Epithelial cell of proximal tubule (primary cell): ENCODE measurements at regions not wholly inside any gene's neighbourhood (a gene's known extent, or its start where the extent isn't known, plus 50 kb on each side); places are given as distances from the start of the nearest gene placed in this dataset.
"Not testable (repeated sequence)": the region's sequence is repeated elsewhere in the genome, so short reads cannot be mapped to it uniquely, and the experiment has no call there.

ENCODE experiments used
- DNase-seq: peaks from one replicate; pipeline ENCODE4 v3.0.0-alpha.2; 2011; ENCODE audit warnings: low read depth
- H3K4me3 ChIP-seq: 2 replicates; pipeline ENCODE4 v1.5.1; 2011; ENCODE audit warnings: low read depth, mild to moderate bottlenecking, low read length
- CTCF ChIP-seq: conservative IDR thresholded peaks from 2 replicates; pipeline ENCODE4 v1.5.1; 2012; ENCODE audit warnings: low read depth, mild to moderate bottlenecking, low read length

DNA sequence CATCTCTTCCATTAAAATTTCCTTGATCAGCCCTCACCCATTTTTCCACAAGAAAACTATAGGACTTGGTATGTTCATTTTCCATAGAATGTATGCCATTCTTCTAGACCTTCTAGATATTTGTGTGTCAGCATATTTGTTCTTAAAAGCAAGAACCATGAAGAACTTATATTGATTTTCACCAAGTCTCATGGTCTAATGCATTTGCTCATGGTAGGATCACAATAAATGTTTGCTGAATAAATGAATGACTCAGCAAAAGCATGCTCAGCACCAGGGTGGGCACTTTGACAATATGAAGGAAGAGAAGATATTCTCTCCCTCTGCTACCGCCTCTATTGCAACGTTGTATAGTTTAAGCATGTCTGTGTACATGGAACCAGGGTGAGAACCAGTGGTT is 805.5 kb upstream of the SLC35B3 start:
- DNase-seq: no peak
- H3K4me3 ChIP-seq: no peak overlapping the region
- no peak for TF ChIP-seq CTCF

DNA sequence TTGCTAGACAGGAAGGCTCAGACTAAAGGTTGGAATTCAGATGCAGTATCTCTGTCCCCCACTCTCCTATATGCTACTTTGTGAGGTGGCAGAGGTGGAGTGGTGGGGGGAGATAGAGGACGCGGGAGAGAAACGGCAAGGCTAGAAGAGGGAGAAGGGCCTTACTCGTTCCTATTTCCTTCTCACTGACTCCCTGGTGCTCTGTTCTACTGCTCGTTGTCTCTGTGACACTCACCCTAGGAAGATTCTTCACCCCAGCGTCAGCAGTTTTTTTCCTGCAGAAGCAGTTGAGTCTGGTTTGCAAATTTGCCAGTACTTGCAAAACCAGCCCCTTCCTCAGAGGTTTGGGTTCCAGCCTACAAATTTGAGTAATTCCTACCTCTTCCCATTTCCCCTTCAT is 801.1 kb upstream of the SLC35B3 start:
- no peak for TF ChIP-seq CTCF
- no peak overlapping the region for H3K4me3 ChIP-seq
- DNase-seq: no peak

GRCh38 chr6:9233686-9234085 is 798.3 kb upstream of the SLC35B3 start:
- no peak overlapping the region for H3K4me3 ChIP-seq
- peak; percentile 52 for DNase-seq
- no peak for TF ChIP-seq CTCF

GRCh38 chr6:9233226-9233625 is 797.9 kb upstream of the SLC35B3 start:
- no peak overlapping the region for H3K4me3 ChIP-seq
- no peak for DNase-seq
- no peak for TF ChIP-seq CTCF

- no peak for DNase-seq
These were observed 790.1 kb upstream of the SLC35B3 start for GRCh38 chr6:9225441-9225871.

GRCh38 chr6:9224539-9224938 is 789.2 kb upstream of the SLC35B3 start:
- H3K4me3 ChIP-seq: no peak overlapping the region
- no peak for TF ChIP-seq CTCF
- DNase-seq: no peak

More at GRCh38 chr6:9225441-9225871, 790.1 kb upstream of the SLC35B3 start:
- no peak for TF ChIP-seq CTCF
- H3K4me3 ChIP-seq: no peak overlapping the region

- DNase-seq, H3K4me3 ChIP-seq: not testable (repeated sequence)
These were observed 778.4 kb upstream of the SLC35B3 start for GRCh38 chr6:9213717-9214116.

- no peak overlapping the region for H3K4me3 ChIP-seq
- DNase-seq: peak; percentile 67
- no peak for TF ChIP-seq CTCF
These were observed 773.6 kb upstream of the SLC35B3 start for GRCh38 chr6:9208966-9209365.
